Hypothalamus (tissue), 51 donors: ENCODE measurements at regions not wholly inside any gene's neighbourhood (a gene's known extent, or its start where the extent isn't known, plus 50 kb on each side); places are given as distances from the start of the nearest gene placed in this dataset.
"Not testable (repeated sequence)": the region's sequence is repeated elsewhere in the genome, so short reads cannot be mapped to it uniquely, and the experiment has no call there.

Source experiments
- DNase-seq, 51 donors: peaks; one replicate each; lab custom pipeline; 2025; lab: John Stamatoyannopoulos, UW

- no peak for DNase-seq
These were observed 132.6 kb upstream of the MAP1LC3B2 start for GRCh38 chr12:116426391-116427136.

- DNase-seq: no peak
These were observed 131.8 kb upstream of the MAP1LC3B2 start for GRCh38 chr12:116427200-116427930.

GRCh38 chr12:116429826-116430360 lies 129.3 kb upstream of the MAP1LC3B2 start:
- no peak for DNase-seq

GRCh38 chr12:116430911-116431565 lies 128.1 kb upstream of the MAP1LC3B2 start:
- DNase-seq: no peak

- DNase-seq: no peak
These were observed 127.4 kb upstream of the MAP1LC3B2 start for GRCh38 chr12:116431677-116432300.

- DNase-seq: no peak
These were observed 126.8 kb upstream of the MAP1LC3B2 start for GRCh38 chr12:116432314-116432750.

GRCh38 chr12:116433249-116433648 lies 125.9 kb upstream of the MAP1LC3B2 start:
- DNase-seq: no peak

GRCh38 chr12:116434155-116435011 lies 124.8 kb upstream of the MAP1LC3B2 start:
- DNase-seq: peak in 37 of 51 donors; percentile 3 to 73 (median 17)

- no peak for DNase-seq
These were observed 123.2 kb upstream of the MAP1LC3B2 start for GRCh38 chr12:116435984-116436383.

- DNase-seq: no peak
These were observed 122.5 kb upstream of the MAP1LC3B2 start for GRCh38 chr12:116436561-116437249.

GRCh38 chr12:116441292-116441691 lies 117.9 kb upstream of the MAP1LC3B2 start:
- peak in 6 of 51 donors; percentile 1 to 4 (median 2) for DNase-seq

GRCh38 chr12:116442304-116442703 lies 116.9 kb upstream of the MAP1LC3B2 start:
- no peak for DNase-seq

GRCh38 chr12:116442946-116443345 lies 116.2 kb upstream of the MAP1LC3B2 start:
- DNase-seq: no peak

GRCh38 chr12:116443821-116444589 lies 115.2 kb upstream of the MAP1LC3B2 start:
- DNase-seq: no peak

- DNase-seq: no peak
These were observed 114.6 kb upstream of the MAP1LC3B2 start for GRCh38 chr12:116444590-116444943.

GRCh38 chr12:116448165-116448739 lies 110.9 kb upstream of the MAP1LC3B2 start:
- no peak for DNase-seq

- no peak for DNase-seq
These were observed 108.7 kb upstream of the MAP1LC3B2 start for GRCh38 chr12:116450406-116450910.

GRCh38 chr12:116452975-116453374 lies 106.2 kb upstream of the MAP1LC3B2 start:
- not testable (repeated sequence) for DNase-seq
